Epithelial cell of prostate (primary cell): ENCODE measurements at regions not wholly inside any gene's neighbourhood (a gene's known extent, or its start where the extent isn't known, plus 50 kb on each side); places are given as distances from the start of the nearest gene placed in this dataset.

Experiments used
- DNase-seq: peaks from one replicate; pipeline ENCODE4 v3.0.0-alpha.2; 2011; ENCODE audit warnings: low read depth, low spot score
- H3K27ac ChIP-seq: fragments of 450-650 bp; 2 replicates; pipeline ENCODE4 v1.5.1; 2017; ENCODE audit warnings: mild to moderate bottlenecking

- DNase-seq: no peak
- no peak overlapping the region for H3K27ac ChIP-seq
Observed at GRCh38 chr22:48907591-48907990, 920.1 kb downstream of the BRD1 start.

GRCh38 chr22:48906216-48906835 lies 921.3 kb downstream of the BRD1 start:
- no peak for DNase-seq
- H3K27ac ChIP-seq: no peak overlapping the region

- no peak overlapping the region for H3K27ac ChIP-seq
Observed at GRCh38 chr22:48905206-48905975, 922.3 kb downstream of the BRD1 start.

DNA sequence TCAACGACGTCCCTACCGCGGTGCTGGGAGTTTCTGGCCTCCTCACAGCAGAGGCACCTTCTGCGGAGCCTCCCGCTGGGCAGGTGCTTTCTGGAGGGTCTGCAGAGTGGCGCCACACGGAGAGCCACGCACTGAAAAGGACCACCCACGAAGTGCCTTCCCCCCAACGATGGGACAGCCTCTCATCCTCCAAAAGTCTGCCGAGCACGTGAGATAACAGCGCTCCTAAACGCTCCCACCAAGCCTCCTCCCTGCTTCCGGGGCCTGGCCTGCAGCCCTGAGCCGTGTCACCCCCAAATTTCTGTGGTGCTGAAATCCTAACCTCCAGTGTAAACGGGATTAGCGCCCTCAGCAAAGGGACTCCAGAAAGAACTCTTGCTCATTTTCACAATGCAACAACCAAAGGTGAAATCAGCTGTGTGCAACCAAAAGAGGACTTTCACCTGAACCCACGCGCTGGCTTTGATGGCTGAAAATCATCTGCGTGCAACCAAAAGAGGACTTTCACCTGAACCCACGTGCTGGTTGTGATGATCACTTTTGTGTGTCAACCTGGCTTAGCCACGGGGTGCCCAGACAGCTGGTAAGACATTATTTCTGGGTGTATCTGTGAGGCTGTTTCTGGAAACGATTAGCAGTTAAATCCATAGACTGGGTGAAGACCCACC lies 924.6 kb downstream of the BRD1 start:
- H3K27ac ChIP-seq: no peak overlapping the region
- DNase-seq: no peak

More at GRCh38 chr22:48905206-48905975, 922.3 kb downstream of the BRD1 start:
- no peak for DNase-seq

- H3K27ac ChIP-seq: no peak overlapping the region
- no peak for DNase-seq
Observed at GRCh38 chr22:48902001-48902869, 925.4 kb downstream of the BRD1 start.

- H3K27ac ChIP-seq: no peak overlapping the region
- no peak for DNase-seq
Observed at GRCh38 chr22:48901324-48901723, 926.3 kb downstream of the BRD1 start.

- no peak for DNase-seq
Observed at GRCh38 chr22:48900626-48901025, 927.0 kb downstream of the BRD1 start.

DNA sequence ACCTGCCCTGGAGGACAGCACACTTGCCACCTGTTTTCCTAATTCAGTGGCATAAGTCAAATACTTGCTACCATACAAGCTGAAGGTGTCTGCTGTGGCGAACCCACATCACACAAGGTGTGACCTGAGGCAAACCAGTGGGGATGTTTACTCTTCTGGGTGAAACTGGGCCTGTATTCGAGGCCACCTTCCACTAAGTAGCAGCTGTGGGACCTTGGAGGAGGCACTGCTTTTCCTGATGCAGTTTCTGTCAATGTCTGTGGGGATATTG lies 927.4 kb downstream of the BRD1 start:
- no peak for DNase-seq
- no peak overlapping the region for H3K27ac ChIP-seq

More at GRCh38 chr22:48900626-48901025, 927.0 kb downstream of the BRD1 start:
- no peak overlapping the region for H3K27ac ChIP-seq

DNA sequence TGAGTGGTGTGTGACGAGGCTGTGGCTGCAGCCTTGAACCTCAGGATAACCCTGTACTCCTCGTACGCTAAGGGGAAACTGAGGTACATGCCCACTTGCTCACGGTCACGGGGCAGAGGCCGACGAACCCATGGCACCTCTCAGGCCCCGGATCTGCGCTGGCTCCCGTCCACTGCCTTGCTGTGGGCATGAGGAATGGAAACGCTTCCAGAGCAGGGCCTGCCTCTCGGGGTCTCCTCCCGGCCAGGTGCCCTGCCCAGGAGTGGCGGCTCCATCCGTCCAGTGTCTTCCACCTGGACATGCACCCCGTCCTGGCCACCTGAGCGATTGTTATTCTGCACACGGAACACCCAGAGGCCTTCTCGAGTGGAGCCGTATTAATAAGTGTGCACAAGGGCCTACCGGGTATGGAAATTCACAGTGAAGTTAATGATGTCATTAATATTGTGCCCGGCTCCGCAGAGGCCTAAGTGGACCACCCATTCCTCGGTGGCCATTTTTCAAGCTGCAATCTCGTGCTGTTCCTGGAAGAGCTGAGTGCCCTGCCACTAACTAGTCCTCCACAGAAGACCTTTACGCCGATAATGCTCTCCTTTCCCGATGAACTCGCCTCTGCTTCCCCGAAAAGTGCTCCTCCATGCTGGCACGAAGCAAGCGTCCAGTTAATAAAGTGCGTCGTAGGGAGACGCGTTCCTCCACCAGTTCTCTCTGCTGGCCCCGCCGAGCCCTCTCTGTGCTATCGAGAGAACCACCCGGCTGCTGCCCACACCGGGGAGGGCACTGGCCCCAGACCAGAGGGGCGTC lies 927.9 kb downstream of the BRD1 start:
- no peak for DNase-seq
- H3K27ac ChIP-seq: no peak overlapping the region

DNA sequence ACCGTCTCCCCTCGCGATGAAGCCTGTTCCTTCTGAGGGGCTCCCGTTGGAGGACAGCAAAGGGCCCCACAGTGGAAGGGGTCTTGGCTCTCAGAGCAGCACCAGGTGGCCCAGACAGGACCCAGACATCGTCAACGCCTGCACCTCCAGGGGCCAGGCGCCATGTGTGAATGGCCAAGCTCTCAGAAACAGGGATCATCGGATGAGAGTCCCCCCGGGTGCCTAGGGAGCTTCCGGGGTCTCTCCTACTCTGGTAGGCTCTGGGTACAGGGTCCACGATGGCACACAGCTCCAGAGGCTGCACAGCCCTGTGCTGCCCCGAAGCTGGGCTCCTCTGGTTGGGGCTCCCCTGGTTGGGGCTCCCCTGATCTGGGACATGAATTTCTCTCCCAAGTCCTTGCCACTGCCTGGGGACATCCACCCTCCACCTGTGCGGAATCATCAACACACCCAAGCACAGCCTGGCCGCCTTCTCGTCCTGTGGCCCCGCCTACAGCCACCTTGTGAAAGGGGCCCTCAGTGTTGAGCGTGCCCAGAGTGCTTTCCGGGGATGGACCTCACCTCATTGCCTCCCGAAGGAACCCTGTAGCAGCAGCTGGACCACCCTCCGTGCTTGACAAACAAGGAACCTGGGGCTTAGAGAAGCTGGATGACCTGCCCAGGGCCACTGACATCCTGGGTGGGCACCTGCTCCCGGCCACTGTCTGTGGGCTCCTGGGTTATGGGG lies 929.0 kb downstream of the BRD1 start:
- H3K27ac ChIP-seq: no peak overlapping the region
- no peak for DNase-seq

- H3K27ac ChIP-seq: no peak overlapping the region
- no peak for DNase-seq
Observed at GRCh38 chr22:48897645-48898370, 929.9 kb downstream of the BRD1 start.

- DNase-seq: no peak
- no peak overlapping the region for H3K27ac ChIP-seq
Observed at GRCh38 chr22:48896766-48897644, 930.7 kb downstream of the BRD1 start.

DNA sequence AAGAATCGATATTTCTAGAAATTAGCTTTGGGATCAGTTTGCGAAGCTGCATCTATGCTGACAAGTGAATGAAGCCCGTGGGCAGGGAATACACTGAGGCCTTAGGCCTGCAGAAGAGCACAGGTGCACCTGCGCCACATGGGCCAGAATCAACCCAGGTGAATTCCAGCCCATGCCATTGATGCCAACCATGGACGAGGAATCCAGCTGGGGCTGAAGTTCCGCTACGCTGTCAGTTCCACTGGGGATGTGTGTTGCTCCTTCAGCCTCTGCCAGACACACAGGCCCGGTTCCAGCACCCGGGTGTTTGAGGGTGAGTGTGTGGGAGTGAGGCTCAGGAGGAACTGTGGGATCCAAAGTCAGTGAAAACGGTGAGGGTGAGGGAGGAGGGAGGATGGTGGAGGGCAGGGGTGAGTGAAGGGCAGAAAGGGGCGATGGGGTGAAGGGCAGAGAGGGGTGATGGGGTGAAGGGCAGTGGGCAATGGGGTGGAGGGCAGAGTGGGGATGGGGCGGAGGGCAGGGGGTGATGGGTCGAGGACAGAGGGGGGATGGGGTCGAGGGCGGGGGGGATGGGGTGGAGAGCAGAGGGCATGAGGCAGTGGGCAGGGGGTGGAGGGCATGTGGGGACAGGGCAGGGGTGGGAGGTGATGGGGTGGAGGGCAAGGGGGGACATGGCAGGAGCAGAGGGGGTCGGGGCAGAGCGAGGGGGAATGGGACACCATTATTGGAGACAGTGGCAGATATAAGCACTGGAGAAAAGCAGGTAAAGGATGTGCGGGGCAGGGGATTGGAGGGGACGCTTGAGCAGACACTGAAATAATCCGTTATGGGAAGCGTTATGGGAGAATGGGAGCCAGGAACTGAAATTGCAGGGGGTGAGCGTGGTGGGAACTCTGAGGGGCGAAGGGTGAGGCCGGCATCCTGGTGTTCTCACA lies 931.6 kb downstream of the BRD1 start:
- DNase-seq: no peak
- H3K27ac ChIP-seq: no peak overlapping the region

GRCh38 chr22:48895336-48895735 lies 932.3 kb downstream of the BRD1 start:
- no peak for DNase-seq
- no peak overlapping the region for H3K27ac ChIP-seq

DNA sequence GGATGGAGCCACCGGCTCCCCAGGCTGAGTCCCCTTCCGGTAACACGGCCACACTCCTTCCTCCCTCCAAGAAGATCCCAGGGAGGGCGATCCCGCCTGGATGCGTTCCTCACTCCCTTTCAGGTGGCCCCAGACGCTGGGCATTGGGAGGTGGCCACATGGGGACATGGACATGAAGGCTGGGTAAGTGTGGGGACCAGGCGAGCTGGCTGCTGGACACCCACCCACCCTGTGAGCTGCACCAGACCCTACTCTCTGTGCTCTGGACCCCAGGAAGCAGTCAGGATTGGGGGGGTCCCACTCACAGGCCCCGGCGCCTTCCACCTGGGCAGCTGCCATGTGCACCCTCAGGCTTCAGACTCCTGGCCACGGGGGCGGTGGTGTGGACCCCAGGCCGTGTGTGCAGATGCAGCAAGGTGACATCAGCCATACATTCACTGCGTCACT lies 932.8 kb downstream of the BRD1 start:
- H3K27ac ChIP-seq: no peak overlapping the region

DNA sequence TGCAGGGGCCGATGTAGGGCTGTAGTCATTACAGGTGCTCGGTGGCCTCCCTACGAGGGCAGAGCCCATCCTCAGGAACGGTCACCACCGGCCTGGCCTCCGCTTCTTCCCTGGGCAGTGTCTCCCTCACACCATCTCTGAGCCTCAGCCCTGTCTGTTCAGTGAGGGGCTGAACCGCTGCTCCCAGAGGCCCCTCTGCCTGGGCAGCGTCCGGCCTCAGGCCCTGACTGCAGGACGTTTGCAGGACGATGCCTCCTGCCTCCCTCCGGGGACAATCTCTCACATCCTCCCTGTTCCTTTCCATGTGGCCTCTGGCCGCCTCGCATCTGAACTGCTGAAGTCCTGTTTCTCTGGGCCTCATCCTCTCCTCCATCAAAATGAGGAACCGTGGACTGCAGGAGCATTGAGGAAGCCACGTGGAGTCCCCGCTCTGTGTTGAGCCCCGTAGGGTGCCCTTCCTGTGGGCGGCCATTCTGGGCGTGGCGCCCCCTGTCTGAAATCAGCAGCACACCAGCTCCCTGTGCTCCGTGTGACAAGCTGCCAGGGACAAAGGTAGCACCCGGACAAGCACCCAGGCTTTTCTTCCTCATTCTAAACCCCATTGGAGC lies 933.5 kb downstream of the BRD1 start:
- H3K27ac ChIP-seq: no peak overlapping the region
- no peak for DNase-seq

More for the DNA sequence above, 932.8 kb downstream of the BRD1 start:
- no peak for DNase-seq
